Stimulated activated naive CD4-positive, alpha-beta T cell (primary cell): ENCODE measurements at regions not wholly inside any gene's neighbourhood (a gene's known extent, or its start where the extent isn't known, plus 50 kb on each side); places are given as distances from the start of the nearest gene placed in this dataset.

Experiments
- DNase-seq, 6 experiments: peaks; one replicate each; lab custom pipeline; 2025; lab: John Stamatoyannopoulos, UW

DNA sequence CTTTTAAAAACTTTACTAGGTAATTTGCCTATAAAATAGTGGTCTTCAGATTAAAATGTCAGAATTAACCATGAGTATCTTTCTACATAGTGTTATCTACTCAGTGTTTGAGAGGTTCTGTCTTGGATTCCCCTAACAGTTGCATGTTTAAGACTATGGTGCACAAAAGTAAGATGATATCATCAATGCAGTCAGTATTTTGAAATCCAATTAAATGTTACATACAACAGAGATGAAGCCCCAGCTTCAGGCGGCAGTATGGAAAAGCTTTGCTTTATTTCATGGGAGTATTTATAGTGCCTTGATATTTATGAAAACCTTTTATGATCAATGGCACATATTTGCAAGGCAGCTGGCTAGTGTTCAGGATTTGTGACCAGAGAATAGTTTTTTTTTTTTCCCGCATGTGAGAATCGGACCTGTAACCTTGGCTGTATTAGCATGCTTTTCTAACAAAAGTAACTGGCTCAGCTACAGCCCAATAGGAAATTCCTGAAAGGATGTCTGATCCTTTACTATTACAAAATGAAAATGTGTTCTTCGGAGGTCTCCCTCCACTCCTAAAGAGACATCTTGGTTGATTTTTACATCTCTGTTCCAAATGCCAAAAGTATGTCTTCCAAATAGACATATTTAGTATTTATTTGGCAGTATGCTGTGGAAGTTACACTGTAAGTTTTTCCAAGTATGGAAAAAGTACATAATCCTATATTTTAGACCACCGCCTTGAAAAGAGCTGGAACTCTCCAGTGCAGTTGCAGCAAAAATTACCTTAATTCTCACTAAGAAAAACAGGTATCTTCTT lies 319.3 kb upstream of the UBE2E3 start:
- no peak for DNase-seq

GRCh38 chr2:180660207-180660606 lies 320.2 kb upstream of the UBE2E3 start:
- DNase-seq = no peak

GRCh38 chr2:180657054-180657453 lies 323.4 kb upstream of the UBE2E3 start:
- no peak for DNase-seq

DNA sequence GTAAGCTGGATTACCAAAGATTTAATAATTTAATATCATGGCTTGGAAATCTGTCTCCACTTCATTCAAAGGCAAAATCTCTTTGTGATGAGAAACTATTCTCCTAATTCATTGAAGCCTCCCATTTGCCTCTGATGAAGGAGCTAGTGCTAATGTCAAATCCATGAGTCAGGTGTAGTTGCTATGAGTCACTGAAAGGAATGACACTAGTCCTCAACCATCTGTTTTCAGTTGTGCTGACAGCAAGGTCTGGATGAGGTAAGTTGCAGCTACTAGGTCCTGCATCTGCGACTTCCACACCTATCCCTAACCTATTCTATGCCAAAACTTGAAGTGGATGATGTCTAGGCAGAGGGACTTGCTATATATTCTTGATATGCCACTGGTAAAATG lies 324.0 kb upstream of the UBE2E3 start:
- no peak for DNase-seq

GRCh38 chr2:180655842-180656454 lies 324.5 kb upstream of the UBE2E3 start:
- DNase-seq = no peak

- no peak for DNase-seq
Measured at GRCh38 chr2:180655393-180655792, 325.0 kb upstream of the UBE2E3 start.

GRCh38 chr2:180653481-180653880 lies 326.9 kb upstream of the UBE2E3 start:
- no peak for DNase-seq

- no peak for DNase-seq
Measured at GRCh38 chr2:180652794-180653193, 327.6 kb upstream of the UBE2E3 start.

DNA sequence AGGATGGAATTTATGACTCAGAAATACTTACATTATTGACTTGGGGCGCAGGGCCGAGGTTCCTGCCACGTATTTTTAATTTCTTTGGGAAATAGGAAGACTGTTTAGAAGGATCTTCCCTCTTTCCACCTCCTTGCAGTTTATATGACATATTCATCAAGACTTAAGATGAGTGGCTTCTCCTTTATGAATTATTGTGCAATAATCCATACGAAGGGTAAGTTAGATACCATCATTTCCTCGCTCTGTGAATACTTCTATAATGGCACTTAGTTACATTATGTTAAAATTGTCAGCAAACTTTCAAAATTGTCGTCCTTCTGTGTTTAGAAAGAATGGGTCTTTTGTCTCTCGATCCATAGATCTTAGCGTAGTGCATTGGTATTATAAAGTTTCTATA lies 328.8 kb upstream of the UBE2E3 start:
- no peak for DNase-seq

DNA sequence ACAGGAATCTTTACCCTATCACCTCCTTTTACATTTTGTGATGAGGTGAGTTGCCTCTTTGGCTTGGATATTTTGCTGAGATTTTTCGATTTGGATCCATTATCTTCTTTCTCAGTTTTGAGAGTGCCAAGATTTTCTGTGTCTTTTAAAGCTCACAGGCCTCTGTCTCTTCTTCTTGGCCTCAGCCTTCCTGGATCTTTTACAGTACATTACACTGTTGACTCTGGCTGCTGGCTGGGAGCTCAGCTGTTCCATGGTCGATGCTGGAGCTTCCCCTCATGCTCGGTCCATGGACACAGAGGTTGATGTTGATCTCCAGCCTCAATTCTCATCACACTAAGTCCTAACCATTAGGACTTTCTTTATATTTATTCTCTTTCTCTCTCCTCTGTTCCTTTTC lies 332.8 kb upstream of the UBE2E3 start:
- no peak for DNase-seq

- DNase-seq = no peak
Measured at GRCh38 chr2:180647221-180647620, 333.2 kb upstream of the UBE2E3 start.

GRCh38 chr2:180646756-180647155 lies 333.6 kb upstream of the UBE2E3 start:
- no peak for DNase-seq

- no peak for DNase-seq
Measured at GRCh38 chr2:180644709-180645108, 335.7 kb upstream of the UBE2E3 start.

- no peak for DNase-seq
Measured at GRCh38 chr2:180630756-180631155, 349.6 kb upstream of the UBE2E3 start.

DNA sequence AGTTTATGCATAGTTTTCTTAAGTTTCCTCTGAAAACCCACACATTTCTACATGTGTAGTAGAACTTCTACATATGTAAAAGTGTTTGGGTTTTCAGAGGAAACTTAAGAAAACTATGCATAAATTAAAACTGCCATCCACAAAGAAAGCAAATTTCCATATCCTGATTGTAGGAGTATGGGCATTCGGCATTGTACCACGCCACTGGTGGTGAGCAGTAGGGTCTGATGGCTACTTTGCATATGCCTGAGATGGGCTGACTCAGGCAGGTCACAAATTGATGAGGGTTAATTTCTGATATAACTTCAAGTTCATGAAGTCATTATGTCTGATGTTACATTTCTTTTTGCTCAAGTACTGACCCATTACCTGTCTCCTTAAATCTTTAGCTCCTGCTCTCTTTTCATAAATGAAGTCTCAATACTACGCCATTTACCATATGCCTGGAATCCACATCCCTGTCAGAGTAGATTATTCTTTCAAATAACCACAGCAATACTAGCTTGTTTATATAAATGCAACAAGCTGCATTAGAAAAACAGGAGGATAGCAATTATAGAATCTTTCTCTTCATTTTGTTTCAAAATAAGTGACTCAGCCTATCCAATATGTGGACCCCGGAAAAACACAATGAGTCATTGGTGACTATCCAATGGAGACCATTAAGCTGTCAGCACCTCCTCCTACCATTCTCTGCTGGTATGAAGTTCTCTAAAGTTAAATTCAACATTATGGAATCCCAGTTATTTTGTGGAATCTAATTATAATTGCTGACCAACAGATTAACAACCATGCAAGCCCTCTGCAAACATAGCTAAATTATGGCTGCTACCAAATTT lies 355.2 kb upstream of the UBE2E3 start:
- no peak for DNase-seq

DNA sequence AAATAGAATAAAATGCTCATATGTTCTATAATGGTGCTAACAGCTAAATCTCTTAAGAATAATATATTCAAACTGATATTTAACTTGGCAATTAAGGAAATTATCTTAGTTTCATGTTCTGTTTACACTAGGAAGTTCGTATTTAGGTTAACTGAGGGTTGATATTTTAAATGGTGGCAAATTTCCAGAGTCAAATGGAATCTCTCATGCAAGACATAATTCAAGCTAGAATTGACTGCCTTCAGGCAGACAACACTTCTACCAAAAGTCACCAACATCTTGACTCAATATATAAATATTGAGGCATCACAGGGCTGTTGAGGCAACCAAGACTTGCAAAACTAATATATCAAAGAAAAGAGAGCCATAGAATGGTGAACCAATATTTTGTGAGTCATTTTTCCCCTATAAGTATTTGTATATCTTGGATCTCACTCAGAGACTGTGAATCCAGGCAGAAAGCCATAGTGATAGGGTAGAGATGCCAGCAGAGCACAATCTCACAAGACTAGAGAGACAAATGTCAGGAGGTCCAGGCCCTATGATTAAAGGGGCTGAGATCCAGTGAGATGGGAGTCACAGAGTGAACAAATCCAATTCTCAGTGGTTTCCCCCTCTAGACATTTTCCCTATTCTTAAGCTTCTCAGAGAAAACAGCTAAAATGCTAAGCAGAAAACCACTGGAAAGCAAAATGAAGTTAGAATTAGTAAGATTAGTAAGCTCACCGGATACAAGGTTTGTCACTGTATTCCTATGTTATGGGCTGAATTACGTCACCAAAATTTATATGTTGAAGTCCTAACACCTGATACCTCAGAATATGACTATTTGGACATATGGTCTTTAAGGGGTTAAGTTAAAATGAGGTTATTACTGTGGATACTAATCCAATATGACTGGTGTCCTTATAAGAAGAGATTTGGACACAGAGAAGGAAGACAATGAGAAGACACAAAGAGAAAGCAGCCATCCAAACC lies 358.2 kb upstream of the UBE2E3 start:
- DNase-seq = no peak

DNA sequence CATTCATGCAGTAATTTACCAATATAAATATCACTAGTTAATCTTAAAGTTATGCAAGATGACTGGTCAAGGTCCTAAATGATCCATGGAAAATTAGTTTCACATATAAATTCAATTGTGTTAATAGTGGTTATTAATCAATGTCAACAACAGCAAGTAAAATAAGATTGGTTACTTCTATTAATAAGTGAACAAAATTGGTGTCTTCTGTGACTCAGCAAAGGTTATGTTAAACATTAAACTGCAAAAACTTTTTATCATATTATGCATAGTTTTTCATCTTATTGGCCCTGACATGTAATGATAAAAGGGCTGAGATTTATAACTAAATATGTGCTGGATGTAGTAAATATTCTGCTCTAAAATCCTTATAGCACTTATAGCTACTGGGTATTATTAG lies 359.0 kb upstream of the UBE2E3 start:
- DNase-seq = no peak

GRCh38 chr2:180618570-180618969 lies 361.8 kb upstream of the UBE2E3 start:
- DNase-seq = no peak

- no peak for DNase-seq
Measured at GRCh38 chr2:180614776-180615175, 365.6 kb upstream of the UBE2E3 start.

- no peak for DNase-seq
Measured at GRCh38 chr2:180609626-180610340, 370.6 kb upstream of the UBE2E3 start.

GRCh38 chr2:180607514-180608049 lies 372.8 kb upstream of the UBE2E3 start:
- no peak for DNase-seq
